NOMO-1 treated with dmso at 0.1 percent for 144 hours (cell line): ENCODE measurements at regions not wholly inside any gene's neighbourhood (a gene's known extent, or its start where the extent isn't known, plus 50 kb on each side); places are given as distances from the start of the nearest gene placed in this dataset.
A peak's percentile ranks its signal among the peaks of the same experiment; 100 is the strongest.
"Not testable (repeated sequence)": the region's sequence is repeated elsewhere in the genome, so short reads cannot be mapped to it uniquely, and the experiment has no call there.

ENCODE experiments used
- DNase-seq: peaks from one replicate; lab custom pipeline; 2025; ENCODE audit not compliant: unreplicated experiment; lab: John Stamatoyannopoulos, UW

DNA sequence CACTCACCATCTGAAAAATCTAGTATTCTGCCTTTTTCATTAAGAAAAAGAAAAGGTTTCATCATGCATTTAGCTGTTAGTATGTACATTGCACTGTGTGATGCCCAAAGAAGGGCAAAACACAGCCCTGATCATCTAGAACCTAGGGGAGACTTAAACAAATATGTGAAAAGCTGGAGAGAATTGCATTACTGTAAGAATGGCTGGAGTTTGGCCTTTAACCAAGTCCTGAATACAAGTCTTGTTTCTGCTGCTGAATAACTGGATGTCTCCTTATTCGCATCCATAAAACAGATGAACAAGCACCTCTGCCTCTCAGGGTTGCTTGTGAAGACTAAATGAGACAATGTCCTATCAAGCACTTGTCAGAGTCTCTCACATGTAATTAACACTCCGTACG is 233.4 kb upstream of the LRTM1 start:
- no peak for DNase-seq

GRCh38 chr3:55160241-55160983 is 232.6 kb upstream of the LRTM1 start:
- DNase-seq, result peak; percentile 61

DNA sequence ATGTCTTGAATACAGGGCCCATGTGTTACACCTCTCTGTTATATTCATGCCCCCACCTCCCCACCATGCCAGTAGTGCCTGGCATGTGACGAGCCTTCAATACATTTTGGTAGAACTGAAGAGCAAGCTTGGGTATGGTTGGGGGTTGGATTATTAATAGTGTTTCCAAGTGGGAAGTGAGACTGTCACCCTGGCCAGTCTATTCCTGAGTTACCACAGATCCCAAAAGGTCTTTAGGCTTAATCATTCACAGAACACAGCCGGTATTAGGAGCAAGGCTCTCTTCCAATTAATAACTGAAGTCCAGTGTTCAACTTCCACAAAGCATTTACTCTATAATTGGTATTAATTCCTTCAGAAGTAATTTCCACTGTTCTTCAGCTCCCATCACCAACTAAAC is 231.9 kb upstream of the LRTM1 start:
- DNase-seq, result no peak

DNA sequence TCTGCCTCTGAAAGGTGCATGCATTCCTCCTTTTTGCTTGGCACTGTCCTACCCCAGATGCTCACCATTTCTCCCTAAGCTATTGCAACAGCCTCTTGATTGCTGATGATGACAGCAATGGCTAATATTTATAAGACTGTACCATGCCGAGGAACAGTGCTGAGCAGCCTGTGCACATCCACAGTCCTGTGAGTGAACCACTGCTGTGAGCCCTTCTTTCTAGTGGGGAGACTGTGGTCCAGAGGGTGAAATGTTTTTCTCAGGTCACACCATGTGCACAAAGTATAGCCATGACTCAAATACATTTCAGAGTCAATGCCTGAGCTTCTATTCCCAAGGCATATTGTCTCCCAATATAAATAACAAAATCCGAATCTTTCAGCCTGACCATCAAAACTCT is 231.2 kb upstream of the LRTM1 start:
- DNase-seq, result no peak

GRCh38 chr3:55158345-55158744 is 230.5 kb upstream of the LRTM1 start:
- no peak for DNase-seq

DNA sequence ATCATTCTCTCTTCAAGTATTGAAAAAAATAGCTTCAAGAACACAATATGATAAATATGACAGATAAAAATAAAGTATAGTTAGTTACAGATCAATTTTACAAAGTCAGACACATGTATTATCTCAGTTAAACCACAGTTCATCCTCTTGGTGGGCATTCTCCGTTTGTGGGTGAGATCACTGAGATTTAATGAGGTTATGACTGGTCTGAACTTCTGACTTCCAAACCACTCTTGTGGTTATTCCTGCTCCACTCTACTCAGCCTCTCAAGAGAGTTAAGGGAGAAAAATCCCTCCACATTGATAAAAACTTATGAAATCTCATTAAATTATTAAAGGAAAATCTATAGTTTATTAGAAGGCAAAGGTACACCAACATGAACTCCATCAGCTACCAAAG is 229.9 kb upstream of the LRTM1 start:
- no peak for DNase-seq

DNA sequence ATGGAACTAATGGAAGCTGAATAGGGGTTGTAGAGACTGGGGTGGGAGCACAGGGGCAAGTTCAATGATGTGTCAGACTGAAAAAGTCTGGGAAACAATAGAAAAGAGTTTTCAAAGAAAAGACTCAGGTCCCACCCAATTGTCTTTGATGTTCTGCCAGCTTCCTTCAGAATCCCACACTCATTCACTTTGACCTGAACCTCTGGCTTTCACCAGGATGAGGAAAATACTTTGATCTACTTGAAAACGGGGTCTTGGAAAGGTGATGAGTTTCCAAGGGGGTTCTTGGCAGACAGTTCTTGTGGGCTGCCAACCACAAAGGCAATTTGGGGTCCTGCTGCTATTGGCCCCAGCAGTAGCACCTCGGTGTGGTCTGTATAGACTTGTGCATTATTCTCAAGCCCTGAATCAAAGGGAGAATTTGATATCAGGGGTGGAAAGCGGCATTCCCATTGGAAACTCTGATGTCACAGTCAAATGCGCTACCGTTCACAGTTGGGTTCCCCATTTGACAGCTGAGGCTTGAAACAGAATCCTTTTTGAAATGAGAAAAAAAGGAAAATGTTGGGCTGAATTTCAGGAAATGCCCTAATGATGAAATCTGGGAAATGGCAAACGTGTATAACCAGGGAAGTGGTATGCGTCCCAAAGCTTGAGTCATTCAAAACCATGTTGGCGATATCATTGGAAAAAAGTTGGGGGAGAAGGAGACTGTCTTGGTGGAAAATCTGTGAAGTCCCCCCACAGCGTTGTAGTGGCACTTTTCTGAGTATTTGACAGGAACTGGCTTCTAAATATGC is 229.2 kb upstream of the LRTM1 start:
- no peak for DNase-seq

GRCh38 chr3:55147856-55148720 is 220.2 kb upstream of the LRTM1 start:
- no peak for DNase-seq

GRCh38 chr3:55147406-55147805 is 219.5 kb upstream of the LRTM1 start:
- no peak for DNase-seq

GRCh38 chr3:55146216-55146615 is 218.4 kb upstream of the LRTM1 start:
- DNase-seq, result no peak

DNA sequence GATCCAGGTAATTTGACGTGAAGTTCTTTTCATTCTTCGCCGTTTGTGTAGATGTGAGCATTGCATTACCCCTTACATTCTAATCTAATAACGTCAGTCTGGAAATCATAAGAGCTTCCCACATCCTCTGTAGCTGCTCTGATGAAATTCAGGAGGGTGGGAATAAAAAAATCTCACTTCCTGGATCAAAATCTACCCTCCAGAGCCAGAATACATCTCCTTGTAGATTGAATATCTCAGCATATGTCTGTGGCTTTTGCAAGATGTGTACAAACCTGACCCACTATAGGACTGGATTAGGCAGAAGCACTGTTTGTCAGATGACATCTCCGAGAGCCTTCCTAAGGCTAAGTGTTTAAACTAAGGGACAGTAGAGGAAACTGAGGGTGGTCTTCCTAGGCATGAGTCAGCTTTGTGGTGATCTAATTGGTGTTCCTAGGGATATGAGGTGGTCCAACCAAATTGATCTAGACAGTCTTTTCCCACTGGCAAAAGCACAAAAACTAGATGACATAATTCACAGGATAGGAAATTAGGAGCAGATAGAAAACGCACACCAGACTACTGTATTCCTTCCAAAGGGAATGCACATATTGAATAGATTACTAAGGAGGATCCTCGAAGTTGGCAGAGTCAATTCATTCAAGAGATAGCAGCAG is 216.3 kb upstream of the LRTM1 start:
- DNase-seq, result no peak

GRCh38 chr3:55143336-55143735 is 215.5 kb upstream of the LRTM1 start:
- DNase-seq, result no peak

DNA sequence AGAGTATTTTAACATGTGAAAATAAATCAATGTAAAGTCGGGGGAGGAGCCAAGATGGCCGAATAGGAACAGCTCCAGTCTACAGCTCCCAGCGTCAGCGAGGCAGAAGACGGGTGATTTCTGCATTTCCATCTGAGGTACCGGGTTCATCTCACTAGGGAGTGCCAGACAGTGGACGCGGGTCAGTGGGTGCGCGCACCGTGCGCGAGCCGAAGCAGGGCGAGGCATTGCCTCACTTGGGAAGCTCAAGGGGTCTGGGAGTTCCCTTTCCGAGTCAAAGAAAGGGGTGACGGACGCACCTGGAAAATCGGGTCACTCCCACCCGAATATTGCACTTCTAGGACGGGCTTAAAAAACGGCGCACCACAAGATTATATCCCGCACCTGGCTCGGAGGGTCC is 208.4 kb upstream of the LRTM1 start:
- DNase-seq, result not testable (repeated sequence)

- no peak for DNase-seq
Observed at GRCh38 chr3:55128225-55128823, 200.5 kb upstream of the LRTM1 start.

DNA sequence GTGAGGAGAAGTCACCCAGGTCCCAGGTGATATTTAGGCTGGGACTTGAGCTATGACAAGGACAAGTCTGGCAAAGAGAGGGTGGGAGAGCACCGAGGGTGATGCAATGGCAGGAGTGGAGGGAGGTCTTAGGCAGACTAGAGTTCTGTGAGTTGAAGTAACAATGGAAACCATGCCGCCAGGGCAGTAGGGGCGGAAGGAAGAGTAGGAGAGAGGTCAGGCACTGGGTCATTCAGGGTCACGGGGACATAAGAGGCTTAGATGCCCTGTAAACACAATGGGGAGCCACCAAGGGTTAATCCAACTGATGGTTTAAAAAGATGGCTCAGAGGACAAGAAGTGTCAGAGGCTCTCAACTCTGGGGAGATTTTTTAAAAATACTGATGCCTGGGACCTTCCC is 199.7 kb upstream of the LRTM1 start:
- no peak for DNase-seq

- no peak for DNase-seq
Observed at GRCh38 chr3:55124371-55124770, 196.5 kb upstream of the LRTM1 start.
